ENCODE measurements at regions not wholly inside any gene's neighbourhood (a gene's known extent, or its start where the extent isn't known, plus 50 kb on each side); places are given as distances from the start of the nearest gene placed in this dataset.

- Mint-ChIP-seq H3K27ac (ENCODE audit: unreplicated experiment) (no peak overlapping the region), H3K27me3 (ENCODE audit: unreplicated experiment) (no peaks in the 10 kb centered on the region), H3K36me3 (ENCODE audit: unreplicated experiment) (no peaks in the 10 kb centered on the region), H3K9me3 (ENCODE audit: unreplicated experiment) (no peaks in the 10 kb centered on the region), H3K4me1 (ENCODE audit: low read depth, unreplicated experiment) (no peaks in the 10 kb centered on the region), H3K4me3 (ENCODE audit: unreplicated experiment) (no peak overlapping the region)
- no peak for DNase-seq
- TF ChIP-seq CTCF (IDR thresholded peaks at IDR 0.05; ENCODE audit: partially characterized antibody, unreplicated experiment), result no peak
These were observed 110.9 kb upstream of the CCDC196 start for GRCh38 chr14:66375046-66375964.

GRCh38 chr14:66377574-66377973 is 108.6 kb upstream of the CCDC196 start:
- Mint-ChIP-seq H3K9me3 (ENCODE audit: unreplicated experiment) (no peaks in the 10 kb centered on the region), H3K36me3 (ENCODE audit: unreplicated experiment) (no peaks in the 10 kb centered on the region), H3K27ac (ENCODE audit: unreplicated experiment) (no peak overlapping the region), H3K4me3 (ENCODE audit: unreplicated experiment) (no peak overlapping the region), H3K27me3 (ENCODE audit: unreplicated experiment) (no peaks in the 10 kb centered on the region), H3K4me1 (ENCODE audit: low read depth, unreplicated experiment) (no peaks in the 10 kb centered on the region)
- no peak for DNase-seq
- TF ChIP-seq CTCF (IDR thresholded peaks at IDR 0.05; ENCODE audit: partially characterized antibody, unreplicated experiment), result no peak

- no peak for TF ChIP-seq CTCF (IDR thresholded peaks at IDR 0.05; ENCODE audit: partially characterized antibody, unreplicated experiment)
- H3K27me3 Mint-ChIP-seq (ENCODE audit: unreplicated experiment), result no peaks in the 10 kb centered on the region
- no peak overlapping the region for H3K4me3 Mint-ChIP-seq (ENCODE audit: unreplicated experiment)
- no peaks in the 10 kb centered on the region for H3K36me3 Mint-ChIP-seq (ENCODE audit: unreplicated experiment)
- no peaks in the 10 kb centered on the region for H3K9me3 Mint-ChIP-seq (ENCODE audit: unreplicated experiment)
- no peaks in the 10 kb centered on the region for H3K4me1 Mint-ChIP-seq (ENCODE audit: low read depth, unreplicated experiment)
- no peak overlapping the region for H3K27ac Mint-ChIP-seq (ENCODE audit: unreplicated experiment)
- DNase-seq, result no peak
These were observed 107.3 kb upstream of the CCDC196 start for GRCh38 chr14:66378712-66379505.

GRCh38 chr14:66380143-66380542 is 106.0 kb upstream of the CCDC196 start:
- no peaks in the 10 kb centered on the region for H3K9me3 Mint-ChIP-seq (ENCODE audit: unreplicated experiment)
- H3K4me3 Mint-ChIP-seq (ENCODE audit: unreplicated experiment), result no peak overlapping the region
- H3K27ac Mint-ChIP-seq (ENCODE audit: unreplicated experiment), result no peak overlapping the region
- no peaks in the 10 kb centered on the region for H3K36me3 Mint-ChIP-seq (ENCODE audit: unreplicated experiment)
- no peaks in the 10 kb centered on the region for H3K27me3 Mint-ChIP-seq (ENCODE audit: unreplicated experiment)
- TF ChIP-seq CTCF (IDR thresholded peaks at IDR 0.05; ENCODE audit: partially characterized antibody, unreplicated experiment), result no peak
- no peak for DNase-seq
- H3K4me1 Mint-ChIP-seq (ENCODE audit: low read depth, unreplicated experiment), result no peaks in the 10 kb centered on the region

- H3K9me3 Mint-ChIP-seq (ENCODE audit: unreplicated experiment), result peaks cover 3% of the 10 kb centered on the region
- no peak overlapping the region for H3K27ac Mint-ChIP-seq (ENCODE audit: unreplicated experiment)
- no peak for DNase-seq
- no peaks in the 10 kb centered on the region for H3K36me3 Mint-ChIP-seq (ENCODE audit: unreplicated experiment)
- no peak for TF ChIP-seq CTCF (IDR thresholded peaks at IDR 0.05; ENCODE audit: partially characterized antibody, unreplicated experiment)
- H3K4me1 Mint-ChIP-seq (ENCODE audit: low read depth, unreplicated experiment), result no peaks in the 10 kb centered on the region
- no peak overlapping the region for H3K4me3 Mint-ChIP-seq (ENCODE audit: unreplicated experiment)
- H3K27me3 Mint-ChIP-seq (ENCODE audit: unreplicated experiment), result no peaks in the 10 kb centered on the region
These were observed 104.4 kb upstream of the CCDC196 start for GRCh38 chr14:66381755-66382154.
